GM21528 (cell line): ENCODE measurements at regions not wholly inside any gene's neighbourhood (a gene's known extent, or its start where the extent isn't known, plus 50 kb on each side); places are given as distances from the start of the nearest gene placed in this dataset.

Experiments used
- ATAC-seq: cut with Tn5 transposase; IDR thresholded peaks from one replicate; pipeline ENCODE4 v1.9.1; 2021; ENCODE audit warnings: mild to moderate bottlenecking, moderate library complexity; ENCODE audit not compliant: unreplicated experiment, low FRiP score

- ATAC-seq = no peak
Measured at GRCh38 chr16:8292271-8292670, 298.0 kb downstream of the TMEM114 start.

- ATAC-seq = no peak
Measured at GRCh38 chr16:8286348-8286747, 304.0 kb downstream of the TMEM114 start.

GRCh38 chr16:8283195-8283594 is 307.1 kb downstream of the TMEM114 start:
- ATAC-seq = no peak

- ATAC-seq = no peak
Measured at GRCh38 chr16:8278031-8278580, 312.2 kb downstream of the TMEM114 start.

DNA sequence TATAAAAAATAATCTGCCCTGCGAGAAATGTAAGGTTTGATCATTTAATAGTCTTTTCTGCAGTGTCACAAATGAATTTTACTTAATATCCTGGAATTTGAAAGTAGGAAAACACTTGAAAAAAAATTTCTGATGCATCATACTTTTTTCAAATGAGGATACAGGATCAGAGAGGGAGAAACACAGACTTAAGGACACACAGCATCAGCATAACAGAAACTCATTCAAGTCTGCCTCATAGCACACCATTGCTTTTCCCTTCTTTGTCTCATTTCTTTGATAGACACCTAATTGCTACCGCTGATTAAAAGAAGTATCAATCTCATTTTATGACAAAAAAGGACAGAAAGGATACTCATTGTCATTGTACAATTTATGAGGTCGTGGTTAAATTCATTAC is 319.0 kb downstream of the TMEM114 start:
- ATAC-seq = no peak

DNA sequence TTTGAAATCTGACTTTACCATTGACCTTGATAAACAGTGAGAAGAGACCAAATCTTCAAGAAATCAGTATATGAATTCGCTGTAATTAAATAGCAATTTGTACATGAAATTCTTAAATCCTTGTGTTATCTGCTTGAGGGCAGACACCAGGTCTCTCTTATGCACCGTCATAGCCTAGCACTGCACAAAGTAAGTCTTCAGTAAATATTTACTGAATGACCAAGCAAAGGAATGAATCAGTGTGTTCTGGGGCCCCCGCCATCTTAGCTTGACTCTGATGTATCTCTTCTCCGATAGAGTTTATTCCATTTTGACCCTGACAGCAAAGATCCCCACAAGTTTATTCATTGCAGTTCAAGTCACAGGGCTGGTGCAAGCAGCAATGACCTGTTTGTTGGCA is 328.0 kb downstream of the TMEM114 start:
- ATAC-seq = no peak

- no peak for ATAC-seq
Measured at GRCh38 chr16:8260140-8260539, 330.2 kb downstream of the TMEM114 start.

GRCh38 chr16:8258523-8258922 is 331.8 kb downstream of the TMEM114 start:
- no peak for ATAC-seq

GRCh38 chr16:8257561-8257960 is 332.8 kb downstream of the TMEM114 start:
- no peak for ATAC-seq

DNA sequence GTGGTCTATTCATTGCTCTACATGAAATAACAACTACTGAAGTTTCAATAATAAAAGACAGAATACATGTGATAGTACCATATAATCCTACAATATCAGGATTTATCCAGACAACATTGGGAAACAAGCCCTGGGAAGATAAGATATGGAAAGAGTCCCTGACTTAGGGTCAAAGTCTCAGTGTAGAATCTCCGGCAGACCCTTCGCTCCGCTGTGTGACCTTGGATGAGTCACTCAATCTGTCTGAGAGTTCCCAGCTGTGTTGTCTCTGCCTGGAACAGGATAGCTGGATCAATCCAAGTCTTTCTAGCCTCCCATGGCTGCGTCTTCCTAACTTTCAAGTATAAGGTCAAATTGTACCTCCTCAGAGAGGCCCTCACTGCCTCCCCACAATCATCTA is 335.9 kb downstream of the TMEM114 start:
- no peak for ATAC-seq

DNA sequence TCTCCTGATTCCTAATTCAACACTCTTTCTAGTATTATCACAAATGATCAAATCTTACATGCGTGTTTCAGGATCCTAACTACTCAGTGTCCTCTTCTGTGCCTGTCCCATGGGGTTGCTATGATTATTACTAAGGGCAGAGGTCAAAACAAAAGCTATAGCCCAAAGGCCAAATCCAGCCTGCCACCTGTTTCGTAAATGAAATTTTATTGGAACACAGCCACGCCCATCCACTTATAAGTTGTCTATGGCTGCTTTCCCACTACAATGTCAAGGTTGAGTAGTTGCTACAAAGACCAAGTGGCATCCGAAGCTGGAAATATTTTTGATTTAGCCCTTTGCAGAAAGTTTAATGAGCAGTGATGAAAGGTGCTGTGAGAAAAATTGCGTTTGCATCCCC is 336.6 kb downstream of the TMEM114 start:
- ATAC-seq = no peak

- no peak for ATAC-seq
Measured at GRCh38 chr16:8251727-8252126, 338.6 kb downstream of the TMEM114 start.

DNA sequence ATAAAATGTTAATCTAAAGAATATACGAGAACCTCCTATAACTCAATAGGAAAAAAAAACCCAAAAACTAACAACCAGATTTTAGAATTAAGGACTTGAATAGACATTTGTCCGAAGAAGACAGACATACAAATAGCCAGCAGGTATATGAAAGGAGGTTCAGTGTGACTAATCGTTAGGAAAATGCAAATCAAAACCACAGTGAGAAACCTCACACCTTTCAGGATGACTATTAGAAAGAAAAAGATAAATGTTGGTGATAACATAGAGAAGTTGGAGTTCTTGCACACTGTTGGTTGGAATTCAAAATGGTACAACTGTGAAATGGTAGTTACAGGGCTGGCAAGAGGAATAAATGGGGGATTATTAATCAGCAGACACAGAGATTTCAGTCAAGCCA is 339.0 kb downstream of the TMEM114 start:
- ATAC-seq = no peak

DNA sequence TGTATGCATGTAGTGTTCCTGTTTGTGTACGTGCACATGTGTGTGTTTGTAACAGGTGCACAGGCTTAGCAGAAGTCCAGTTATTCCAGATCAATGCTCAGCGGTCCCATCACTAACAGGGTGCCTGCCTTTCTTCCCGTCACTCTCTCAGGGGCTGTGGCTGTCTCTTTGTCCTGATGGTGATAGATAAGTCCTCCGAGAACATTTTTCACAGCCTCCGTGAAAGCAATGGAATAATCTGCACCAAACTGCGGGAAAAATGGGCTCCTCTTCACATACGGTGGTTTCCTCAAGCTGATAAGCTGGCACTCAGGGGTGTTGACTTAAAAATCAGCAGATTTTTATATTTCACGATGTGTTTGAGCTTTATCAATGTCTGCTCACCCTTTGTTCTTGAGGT is 342.3 kb downstream of the TMEM114 start:
- no peak for ATAC-seq

DNA sequence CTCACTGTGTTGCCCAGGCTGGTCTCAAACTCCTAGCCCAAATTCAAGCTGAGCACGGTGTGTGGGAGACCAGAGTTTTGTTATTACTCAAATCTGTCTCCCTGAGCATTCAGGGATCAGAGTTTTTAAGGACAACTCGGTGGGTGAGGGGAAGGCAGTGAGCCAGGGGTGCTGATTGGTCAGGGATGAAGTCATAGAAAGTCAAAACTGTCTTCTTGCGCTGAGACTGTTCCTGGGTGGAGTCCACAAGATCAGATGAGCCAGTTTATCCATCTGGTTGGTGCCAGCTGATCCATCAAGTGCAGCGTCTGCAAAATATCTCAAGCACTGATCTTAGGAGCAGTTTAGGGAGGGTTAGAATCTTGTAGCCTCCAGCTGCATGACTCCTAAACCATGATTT is 346.3 kb downstream of the TMEM114 start:
- no peak for ATAC-seq

DNA sequence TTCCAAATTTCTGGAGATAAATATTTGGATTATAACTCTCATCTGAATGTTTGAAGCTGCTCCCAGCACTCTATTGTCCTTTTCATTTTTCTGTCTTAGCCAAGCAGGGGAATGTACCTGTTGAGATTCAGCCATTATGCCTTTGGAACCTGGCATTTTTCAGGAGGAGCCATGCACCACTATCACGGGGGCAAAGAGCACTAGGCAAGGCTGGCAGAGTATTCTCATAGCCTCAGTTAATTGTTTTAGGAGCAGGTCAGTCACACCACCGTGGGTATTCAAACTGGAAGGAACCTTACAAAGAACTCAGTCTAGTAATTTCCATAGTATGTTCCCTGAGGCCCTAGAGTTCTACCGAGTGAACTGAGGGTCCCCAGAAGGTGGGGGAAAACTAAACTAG is 348.9 kb downstream of the TMEM114 start:
- no peak for ATAC-seq

DNA sequence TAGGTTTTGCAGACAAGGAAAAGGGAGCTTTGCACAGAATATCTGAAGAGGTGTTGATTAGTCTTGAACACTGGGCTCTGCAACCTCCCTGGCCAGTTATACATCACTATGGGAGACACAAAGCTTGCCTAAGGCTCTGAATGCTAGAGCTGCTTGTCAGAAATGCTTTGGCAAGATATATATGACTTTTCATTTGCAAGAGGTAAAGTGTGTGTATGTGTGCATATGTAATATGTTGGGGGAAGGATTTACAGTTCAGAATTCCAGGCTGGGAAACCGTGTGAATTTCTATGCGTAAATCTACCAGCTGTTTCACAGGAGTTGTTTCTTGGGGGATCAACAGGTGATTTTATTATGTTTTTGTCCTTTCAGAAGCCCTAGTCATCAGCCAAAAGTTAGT is 350.9 kb downstream of the TMEM114 start:
- no peak for ATAC-seq

GRCh38 chr16:8237452-8237851 is 352.9 kb downstream of the TMEM114 start:
- ATAC-seq = no peak

DNA sequence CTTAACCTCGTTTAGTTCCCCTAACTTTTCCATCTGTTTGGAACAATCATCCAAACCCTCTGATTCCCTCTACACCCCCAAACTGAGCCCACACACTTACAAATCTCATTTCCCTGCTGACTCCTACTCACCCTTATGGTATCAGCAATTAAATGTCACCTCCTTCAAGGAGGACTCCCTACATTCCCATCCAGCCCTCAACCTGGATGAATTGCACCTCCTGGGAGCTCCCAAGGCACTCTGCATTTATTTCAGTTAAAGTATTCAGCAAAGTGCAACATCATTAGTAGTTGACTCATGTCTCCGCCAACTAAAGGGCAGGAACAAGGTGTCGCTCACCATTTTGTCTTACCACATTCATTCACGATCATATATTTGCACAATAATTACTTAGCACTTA is 353.5 kb downstream of the TMEM114 start:
- no peak for ATAC-seq

GRCh38 chr16:8230497-8230896 is 359.8 kb downstream of the TMEM114 start:
- no peak for ATAC-seq

DNA sequence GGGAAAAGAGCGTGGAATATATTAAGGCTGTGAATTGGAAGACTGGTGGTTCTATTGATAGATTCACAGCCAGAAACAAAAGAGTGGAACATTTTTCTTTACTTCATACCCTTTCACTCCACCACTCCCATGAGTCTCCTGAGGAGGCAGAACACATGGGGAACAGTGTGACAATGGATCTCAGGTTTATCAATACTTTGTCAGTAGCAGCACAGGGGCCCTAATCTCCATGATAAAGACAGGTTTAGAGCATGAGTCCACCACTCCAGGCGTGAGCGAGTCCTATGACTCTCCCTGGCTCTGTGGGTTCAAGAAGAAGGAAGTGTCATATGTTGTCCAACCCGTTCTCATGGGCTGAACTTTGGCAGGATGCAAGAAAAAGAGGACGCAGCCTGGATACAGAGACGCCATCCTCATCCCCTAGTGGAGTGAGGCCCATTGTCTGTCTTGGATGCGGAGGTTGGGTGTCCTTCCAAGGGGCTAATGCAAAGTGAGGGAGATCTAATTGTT is 361.2 kb downstream of the TMEM114 start:
- ATAC-seq = no peak

DNA sequence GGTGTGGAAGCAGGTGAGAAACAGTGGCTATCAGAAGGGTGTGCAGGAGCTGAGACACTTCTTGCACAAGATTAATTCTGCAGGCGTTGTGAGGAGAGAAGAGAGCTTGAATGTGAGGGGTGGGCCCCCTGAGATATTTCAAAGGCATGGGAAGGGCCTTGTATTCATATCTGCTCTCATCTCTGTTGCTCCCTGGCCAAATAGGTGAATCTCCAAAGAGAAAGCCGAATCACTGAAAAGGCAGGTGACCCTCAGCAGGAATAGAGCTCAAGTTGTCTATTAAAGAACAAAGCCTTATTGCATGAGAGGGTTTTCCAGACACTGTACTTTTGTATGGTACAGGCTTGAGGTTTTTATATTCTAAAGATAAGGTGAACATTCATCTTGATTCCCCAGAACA is 373.1 kb downstream of the TMEM114 start:
- ATAC-seq = no peak

GRCh38 chr16:8204769-8205168 is 385.5 kb downstream of the TMEM114 start:
- no peak for ATAC-seq
